NCI-H774 (cell line): ENCODE measurements at regions not wholly inside any gene's neighbourhood (a gene's known extent, or its start where the extent isn't known, plus 50 kb on each side); places are given as distances from the start of the nearest gene placed in this dataset.
"Not testable (repeated sequence)": the region's sequence is repeated elsewhere in the genome, so short reads cannot be mapped to it uniquely, and the experiment has no call there.

ENCODE experiments used
- DNase-seq: peaks from one replicate; lab custom pipeline; 2025; lab: John Stamatoyannopoulos, UW

GRCh38 chr10:125605167-125605566 lies 77.8 kb downstream of the TEX36 start:
- DNase-seq, result no peak

GRCh38 chr10:125602825-125603224 lies 80.1 kb downstream of the TEX36 start:
- no peak for DNase-seq

- DNase-seq, result no peak
These were observed 83.8 kb downstream of the TEX36 start for GRCh38 chr10:125599194-125599593.

DNA sequence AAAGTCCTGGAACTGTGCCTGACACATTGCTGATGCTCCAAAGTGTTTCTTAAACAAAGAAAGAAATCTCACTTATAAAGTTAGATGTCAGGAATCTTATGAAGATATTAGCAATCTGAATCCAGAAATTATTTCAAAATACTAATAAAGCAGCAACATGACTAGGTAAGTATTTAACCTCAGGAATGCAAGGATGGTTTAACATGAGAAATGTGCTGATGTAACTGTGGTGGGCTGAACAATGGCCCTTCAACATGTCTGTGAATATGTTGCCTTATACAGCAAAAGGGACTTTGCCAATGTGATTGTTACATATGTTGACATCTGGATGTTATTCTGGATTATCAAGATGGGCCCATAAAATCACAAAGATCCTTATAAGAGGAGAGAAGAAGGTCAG lies 87.1 kb downstream of the TEX36 start:
- no peak for DNase-seq

GRCh38 chr10:125593644-125594043 lies 89.3 kb downstream of the TEX36 start:
- no peak for DNase-seq

GRCh38 chr10:125592897-125593296 lies 90.1 kb downstream of the TEX36 start:
- no peak for DNase-seq

DNA sequence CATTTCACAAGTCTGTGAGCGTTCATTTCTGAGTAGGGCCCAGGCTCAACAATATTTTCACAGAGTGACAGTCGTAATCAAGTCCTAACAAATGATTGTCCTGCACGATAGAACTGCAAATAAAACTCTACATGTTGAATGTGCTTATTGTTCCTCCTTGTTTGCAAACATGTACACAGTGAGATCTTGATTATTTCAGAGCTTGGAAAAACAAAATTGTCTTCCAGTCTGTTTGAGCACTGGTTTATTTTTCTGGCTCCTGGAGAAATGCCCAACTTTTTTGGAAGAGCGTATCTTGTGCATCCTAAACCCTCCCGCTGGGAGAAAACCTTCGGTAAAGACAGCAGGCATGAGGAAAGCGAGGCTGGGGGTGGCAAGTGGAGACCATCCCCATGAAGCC lies 91.1 kb downstream of the TEX36 start:
- DNase-seq, result no peak

GRCh38 chr10:125588738-125589137 lies 94.2 kb downstream of the TEX36 start:
- DNase-seq, result not testable (repeated sequence)

DNA sequence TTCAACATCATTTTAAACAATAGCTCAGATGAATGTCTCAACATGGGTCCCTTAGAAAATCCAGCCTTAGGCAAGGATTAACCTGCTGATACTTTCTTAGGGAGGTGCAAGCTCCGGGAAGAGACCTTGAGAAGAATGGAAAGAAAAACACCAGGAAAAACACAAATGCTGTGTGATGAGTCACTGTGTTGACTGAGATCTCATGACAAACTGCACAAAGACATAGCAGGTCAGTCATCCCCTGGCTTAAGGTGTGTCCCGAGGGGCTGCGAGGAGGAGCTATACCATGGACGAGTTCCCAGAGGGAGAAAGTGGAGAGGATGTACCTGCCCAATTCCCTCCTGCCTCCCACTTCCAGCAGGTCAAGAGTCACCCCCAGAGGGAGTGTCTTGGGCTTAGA lies 98.0 kb downstream of the TEX36 start:
- no peak for DNase-seq

DNA sequence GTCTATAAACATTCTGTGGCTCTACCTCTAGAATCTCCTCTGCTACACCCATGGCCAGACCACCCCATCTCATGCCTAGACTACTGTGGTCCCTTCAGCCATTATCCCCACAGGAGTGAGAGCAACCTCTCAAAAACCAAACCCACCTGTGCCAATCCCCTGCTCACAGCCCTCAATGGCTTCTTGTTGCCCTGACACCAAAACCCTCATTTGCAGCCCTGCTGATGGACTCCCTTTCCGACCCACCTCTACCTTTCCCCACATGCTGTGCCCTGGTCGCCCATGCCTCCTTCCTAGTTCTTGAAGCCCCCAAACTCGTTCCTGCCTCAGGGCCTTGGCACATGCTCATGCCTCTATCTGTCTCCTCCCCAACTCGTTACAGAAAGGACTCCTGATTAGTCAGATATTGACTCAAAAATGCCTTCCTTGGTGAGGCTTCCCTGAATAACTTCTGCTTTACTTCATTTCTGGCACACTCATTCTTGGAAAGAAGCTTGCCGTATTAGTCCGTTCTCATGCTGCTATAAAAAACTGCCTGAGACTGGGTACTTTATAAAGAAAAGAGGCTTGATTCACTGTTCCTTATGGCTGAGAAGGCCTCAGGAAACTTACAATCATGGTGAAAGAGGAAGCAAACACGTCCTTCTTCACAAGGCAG lies 104.2 kb downstream of the TEX36 start:
- DNase-seq, result no peak

- DNase-seq, result no peak
These were observed 107.1 kb downstream of the TEX36 start for GRCh38 chr10:125575843-125576242.

GRCh38 chr10:125568156-125568555 lies 114.8 kb downstream of the TEX36 start:
- DNase-seq, result no peak

DNA sequence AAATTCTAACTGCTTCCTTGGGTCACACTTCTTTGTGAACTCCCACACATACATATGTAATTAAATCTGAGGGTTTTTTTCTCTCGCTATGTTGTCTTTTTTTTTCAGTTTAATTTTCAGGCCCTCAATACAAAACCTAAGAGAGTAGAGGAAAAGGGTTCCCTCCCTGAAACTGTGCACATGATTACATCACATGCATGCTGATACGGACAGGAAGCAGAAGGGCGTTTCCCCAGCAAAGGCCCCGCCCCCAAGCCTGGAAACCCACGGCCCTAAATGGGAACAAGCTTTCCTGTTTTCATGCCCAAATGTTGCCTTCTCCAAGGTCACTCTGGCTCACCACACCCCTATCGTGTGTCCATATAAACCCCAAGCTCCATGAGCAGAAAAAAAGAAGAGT lies 115.4 kb downstream of the TEX36 start:
- no peak for DNase-seq

GRCh38 chr10:125565046-125565445 lies 117.9 kb downstream of the TEX36 start:
- DNase-seq, result no peak

GRCh38 chr10:125564570-125564969 lies 118.4 kb downstream of the TEX36 start:
- no peak for DNase-seq

- DNase-seq, result no peak
These were observed 120.2 kb downstream of the TEX36 start for GRCh38 chr10:125562737-125563136.

DNA sequence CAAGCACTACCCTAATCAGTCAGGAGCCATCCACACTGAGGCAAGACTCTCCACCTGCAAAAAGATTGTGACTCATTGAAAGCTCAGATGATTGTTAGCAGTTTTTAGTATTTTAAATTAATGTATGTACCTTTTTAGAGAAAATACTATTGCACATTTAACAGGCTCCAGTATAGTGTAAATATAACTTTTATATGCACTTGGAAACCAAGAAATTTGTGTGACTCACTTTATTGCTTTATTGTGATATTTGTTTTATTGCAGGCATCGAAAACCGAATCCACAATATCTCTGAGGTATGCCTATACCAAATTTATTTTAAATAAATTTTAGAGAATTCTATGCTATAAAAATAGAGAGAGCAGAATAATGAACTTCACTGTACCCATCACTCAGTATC lies 122.0 kb downstream of the TEX36 start:
- DNase-seq, result no peak

- no peak for DNase-seq
These were observed 123.8 kb downstream of the TEX36 start for GRCh38 chr10:125559210-125559609.

DNA sequence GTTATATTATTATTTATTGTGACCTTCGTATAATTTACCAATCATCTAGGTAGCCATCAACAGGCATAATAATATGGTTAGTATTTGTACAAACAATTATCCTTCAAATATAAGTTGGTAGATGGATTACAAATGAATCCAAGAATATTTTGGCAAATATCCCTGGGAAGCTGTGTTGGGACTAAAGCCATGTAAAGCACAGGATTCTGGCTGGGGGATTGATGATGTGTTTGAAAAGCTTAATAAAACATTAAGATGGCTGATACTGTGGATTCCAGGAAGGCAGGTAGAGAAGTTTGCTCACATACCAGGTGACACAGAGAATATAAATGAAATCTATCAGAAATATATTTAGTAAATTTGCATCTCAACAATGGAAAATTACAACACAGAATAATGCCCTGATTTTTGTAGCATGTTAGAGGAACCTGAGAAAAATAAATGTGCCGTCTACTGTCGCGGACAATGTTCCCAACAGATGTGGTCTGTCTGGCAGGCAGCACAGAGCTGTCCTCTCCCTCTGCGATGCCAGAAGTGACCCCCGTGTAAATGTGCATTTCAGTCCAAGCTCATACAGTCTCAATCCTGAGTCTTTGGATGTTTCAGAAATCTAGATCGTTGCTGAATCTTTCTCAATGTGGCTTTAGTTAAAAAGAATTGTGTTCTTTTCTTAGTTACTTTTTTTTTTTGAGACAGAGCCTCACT lies 125.0 kb downstream of the TEX36 start:
- no peak for DNase-seq

DNA sequence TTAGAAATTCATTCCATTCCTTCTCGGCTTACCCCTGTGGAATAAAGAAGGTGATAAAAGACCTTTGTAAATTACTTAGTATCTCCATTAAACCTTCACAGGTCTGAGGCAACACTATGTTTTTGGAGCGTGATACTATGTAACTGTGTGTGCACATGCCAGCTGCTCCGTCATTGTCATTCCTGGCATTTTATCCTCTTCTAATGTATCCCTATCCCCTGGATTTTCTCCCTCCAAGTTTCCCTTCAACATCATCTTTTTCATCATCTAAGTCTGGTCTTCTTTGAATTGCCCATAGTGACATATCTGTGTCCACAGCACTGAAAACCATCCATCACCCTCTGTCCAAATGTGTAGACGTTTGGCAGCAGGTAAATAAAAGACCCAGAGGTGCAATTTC lies 125.7 kb downstream of the TEX36 start:
- no peak for DNase-seq

DNA sequence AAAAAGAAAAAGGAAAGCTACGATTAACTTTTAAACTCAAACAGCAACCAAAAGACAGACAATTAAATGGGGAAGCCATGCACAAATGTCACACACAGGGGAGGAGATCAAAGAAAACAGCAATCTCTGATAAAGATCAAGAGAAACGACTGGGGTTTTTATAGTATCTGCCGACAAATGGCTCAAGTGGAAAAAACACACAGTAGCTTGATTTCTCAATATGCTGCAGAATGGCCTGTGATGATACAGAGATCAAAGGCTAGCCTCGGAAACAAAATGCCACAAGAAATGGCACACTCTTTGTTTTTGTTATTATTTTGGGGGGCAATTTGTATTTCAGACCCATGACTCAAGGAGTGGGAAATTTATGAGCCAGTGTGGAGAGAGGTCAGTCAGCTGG lies 126.1 kb downstream of the TEX36 start:
- DNase-seq, result no peak

- DNase-seq, result no peak
These were observed 127.2 kb downstream of the TEX36 start for GRCh38 chr10:125555743-125556142.

- no peak for DNase-seq
These were observed 127.7 kb downstream of the TEX36 start for GRCh38 chr10:125555267-125555666.

DNA sequence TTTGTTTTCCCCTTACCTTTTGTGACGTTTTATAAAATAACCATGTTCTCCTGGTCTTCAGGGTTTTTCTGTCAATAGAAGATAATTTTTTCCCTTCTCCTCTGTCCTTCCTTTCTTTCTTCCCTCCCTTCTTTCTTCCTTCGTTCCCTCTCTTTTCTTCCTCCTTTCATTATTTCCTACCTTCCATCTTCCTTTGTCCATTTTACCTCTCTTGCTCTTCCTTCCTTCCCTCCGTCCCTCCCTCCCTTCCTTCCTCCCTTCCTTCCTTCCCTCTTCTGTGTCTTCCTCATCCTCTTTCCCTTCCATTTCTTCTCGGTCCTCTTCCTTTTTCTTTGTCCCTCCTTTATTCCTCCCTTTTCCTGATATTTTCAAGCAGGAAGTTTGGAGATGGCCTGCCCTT lies 128.2 kb downstream of the TEX36 start:
- DNase-seq, result no peak
